Stimulated activated CD8-positive, alpha-beta memory T cell treated with anti-CD3 and anti-CD28 coated beads, Interleukin-4, amount 100 ng/mL, for 48 hours (primary cell): ENCODE measurements at regions not wholly inside any gene's neighbourhood (a gene's known extent, or its start where the extent isn't known, plus 50 kb on each side); places are given as distances from the start of the nearest gene placed in this dataset.
"Not testable (repeated sequence)": the region's sequence is repeated elsewhere in the genome, so short reads cannot be mapped to it uniquely, and the experiment has no call there.

ENCODE experiments used
- DNase-seq: peaks from one replicate; pipeline ENCODE4 v3.0.0-alpha.2; 2020

DNA sequence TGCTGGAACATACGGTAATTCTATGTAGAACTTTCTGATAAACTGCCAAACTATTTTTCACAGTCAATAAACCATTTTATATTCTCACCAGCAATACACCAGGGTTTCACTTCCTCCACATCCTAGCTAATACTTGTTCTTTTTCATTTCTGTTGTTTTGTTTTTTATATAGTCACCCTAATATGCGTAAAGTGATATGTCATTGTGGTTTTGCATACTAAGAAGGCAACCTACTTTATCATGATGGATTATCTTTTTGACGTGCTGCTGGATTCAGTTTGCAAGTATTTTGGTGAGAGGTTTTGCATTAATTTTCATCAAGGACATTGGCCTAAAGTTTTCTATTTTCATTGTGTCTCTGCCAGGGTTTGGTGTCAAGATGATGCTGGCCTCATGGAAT lies 1384.1 kb downstream of the UQCRFS1 start:
- DNase-seq: no peak

DNA sequence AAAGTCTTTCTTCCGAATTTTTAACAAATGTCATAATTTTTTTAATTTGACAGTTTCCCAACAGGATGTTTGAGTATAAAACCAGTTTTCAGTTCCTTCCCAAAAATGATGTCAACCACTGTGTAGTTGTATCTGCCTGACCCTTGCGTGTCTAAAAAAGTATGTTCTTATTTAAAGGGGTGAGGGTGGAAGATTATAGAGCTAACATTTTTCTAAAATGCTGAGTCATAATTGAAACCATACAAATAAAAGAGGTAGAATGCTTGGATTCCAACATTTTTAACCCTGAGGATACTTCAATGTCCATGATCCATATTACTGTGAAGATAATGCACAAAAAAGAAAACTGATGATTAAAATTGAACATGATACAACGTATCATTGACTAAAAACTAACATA lies 1388.8 kb downstream of the UQCRFS1 start:
- DNase-seq: no peak

DNA sequence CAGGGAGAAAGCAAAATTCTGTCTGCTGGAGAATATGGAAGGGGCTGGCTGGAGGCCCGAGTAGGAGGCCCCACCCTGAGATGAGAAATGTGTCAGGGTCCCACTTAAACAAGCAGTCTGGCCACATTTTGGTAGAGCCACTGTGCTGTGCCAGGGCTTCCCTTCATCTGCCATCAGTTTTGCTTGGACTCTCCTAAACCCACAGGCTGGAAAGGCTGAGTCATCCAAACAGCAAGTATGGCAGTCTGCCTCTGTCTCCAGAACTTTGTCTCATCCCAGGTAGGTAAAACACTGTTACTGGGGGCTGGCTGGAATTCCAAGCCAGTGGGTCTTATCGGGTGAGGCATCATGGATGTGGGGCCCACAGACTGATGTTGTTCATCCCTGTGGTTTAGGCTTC lies 1390.6 kb downstream of the UQCRFS1 start:
- DNase-seq: no peak

DNA sequence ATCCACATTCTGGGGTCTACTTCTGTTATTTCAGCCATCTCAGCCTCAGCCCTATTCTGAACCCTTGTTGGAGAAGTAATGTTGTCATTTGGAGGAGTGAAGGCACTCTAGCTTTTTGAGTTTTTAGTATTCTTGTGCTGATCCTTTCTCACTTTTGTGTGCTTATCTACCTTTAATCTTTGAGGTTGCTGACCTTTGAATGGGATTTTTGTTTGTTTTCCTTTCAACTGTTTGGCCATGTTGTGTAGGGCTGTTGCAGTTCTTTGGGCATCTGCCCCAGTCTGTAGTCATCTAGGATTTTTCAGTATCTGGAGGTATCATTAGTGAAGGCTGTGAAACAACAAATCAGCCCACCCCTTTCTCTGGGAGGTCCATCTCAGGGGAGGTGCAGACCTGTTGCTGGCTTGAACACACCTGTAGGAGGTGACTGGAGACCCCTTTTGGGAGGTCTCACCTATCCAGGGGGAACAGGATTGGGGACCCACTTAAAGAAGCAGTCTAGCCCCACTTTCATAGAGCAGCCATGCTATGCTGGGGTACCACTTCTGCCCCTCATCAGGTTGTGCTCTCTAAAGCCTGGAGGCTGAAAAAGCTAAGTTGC lies 1391.4 kb downstream of the UQCRFS1 start:
- no peak for DNase-seq

DNA sequence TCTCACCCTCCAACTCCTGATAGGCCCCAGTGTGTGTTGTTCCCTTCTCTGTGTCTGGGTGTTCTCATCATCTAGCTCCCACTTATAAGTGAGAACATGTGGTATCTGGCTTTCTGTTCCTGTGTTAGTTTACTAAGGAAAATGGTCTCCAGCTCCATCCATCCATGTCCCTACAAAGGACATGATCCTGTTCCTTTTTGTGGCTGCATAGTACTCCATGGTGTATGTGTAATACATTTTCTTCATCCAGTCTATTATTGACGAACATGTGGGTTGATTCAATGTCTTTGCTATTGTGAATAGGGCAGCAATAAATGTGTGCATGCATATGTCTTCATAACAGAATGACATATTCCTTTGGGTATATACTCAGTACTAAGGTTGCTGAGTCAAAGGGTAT lies 1397.0 kb downstream of the UQCRFS1 start:
- no peak for DNase-seq

DNA sequence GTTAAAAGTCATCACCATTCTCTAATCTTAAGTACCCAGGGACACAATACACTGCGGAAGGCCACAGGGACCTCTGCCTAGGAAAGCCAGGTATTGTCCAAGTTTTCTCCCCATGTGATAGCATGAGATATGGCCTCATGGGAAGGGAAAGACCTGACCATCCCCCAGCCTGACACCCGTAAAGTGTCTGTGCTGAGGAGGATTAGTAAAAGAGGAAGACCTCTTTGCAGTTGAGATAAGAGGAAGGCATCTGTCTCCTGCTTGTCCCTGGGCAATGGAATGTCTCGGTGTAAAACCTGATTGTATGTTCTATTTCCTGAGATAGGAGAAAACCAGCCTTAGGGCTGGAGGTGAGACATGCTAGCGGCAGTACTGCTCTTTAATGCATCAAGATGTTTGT lies 1398.1 kb downstream of the UQCRFS1 start:
- DNase-seq: not testable (repeated sequence)

DNA sequence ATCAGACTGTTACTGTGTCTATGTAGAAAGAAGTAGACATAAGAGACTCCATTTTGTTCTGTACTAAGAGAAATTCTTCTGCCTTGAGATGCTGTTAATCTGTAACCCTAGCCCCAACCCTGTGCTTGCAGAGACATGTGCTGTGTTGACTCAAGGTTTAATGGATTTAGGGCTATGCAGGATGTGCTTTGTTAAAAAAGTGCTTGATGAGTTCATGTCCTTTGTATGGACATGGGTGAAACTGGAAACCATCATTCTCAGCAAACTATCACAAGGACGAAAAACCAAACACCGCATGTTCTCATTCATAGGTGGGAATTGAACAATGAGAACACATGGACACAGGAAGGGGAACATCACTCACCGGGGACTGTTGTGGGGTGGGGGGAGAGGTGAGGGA lies 1398.7 kb downstream of the UQCRFS1 start:
- DNase-seq: not testable (repeated sequence)

DNA sequence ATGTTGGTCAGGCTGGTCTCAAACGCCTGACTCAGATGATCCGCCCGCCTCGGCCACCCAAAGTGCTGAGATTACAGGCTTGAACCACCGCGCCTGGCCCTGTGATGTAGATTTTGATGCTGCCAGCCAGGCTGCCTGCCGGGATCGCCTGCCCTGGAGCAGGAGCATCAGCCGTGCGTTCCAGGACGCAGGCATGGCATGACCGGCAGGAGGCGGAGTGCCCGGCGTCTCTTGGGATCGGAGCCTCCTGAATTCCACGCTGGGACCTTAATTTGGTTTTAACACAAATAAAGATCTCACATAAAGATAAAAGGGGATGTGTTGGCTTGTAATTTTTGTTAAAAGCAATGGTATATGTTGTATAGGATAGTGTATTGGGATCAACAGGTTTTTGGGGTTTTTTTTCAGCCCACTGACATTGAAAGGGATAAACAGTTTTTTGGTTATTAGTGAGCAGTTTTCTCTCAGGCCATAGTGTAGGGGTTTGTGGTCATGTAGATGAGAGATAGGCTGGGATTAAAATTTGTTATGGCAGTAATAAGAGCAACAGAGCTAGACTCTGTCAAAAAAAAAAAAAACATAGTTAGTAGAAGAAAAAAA lies 1406.4 kb downstream of the UQCRFS1 start:
- DNase-seq: no peak

DNA sequence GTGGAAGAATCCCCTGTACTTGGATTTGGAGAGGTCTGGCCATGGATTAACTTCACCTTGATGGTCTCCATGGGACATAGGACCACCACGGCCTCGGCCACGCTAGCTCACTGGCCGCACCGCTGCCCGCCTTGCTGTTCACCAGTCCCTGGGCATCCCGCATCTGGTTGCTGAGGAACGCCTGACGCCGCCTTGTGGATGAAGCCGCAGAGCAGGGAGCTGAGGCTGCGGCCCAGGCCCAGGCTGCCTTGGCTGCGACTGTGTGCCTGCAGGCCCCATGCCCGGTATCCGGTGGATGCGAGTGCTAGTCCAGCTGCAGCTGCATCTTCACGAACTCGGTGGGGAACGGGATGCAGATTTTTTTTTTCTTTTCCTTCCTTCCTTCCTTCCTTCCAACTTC lies 1407.1 kb downstream of the UQCRFS1 start:
- no peak for DNase-seq

DNA sequence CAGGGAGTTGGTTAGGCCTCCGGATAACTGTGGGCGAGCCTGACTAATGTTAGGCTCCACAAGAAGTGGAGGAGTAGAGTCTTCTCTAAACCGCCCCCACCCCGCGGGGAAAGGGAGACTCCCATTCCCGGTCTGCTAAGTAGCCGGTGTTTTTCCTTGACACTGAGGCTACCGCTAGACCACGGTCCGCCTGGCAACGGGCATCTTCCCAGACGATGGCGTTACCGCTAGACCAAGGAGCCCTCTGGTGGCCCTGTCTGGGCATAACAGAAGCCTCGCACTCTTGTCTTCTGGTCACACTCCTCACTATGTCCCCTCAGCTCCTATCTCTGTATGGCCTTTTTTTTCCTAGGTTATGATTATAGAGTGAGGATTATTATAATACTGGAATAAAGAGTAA lies 1410.7 kb downstream of the UQCRFS1 start:
- DNase-seq: not testable (repeated sequence)

DNA sequence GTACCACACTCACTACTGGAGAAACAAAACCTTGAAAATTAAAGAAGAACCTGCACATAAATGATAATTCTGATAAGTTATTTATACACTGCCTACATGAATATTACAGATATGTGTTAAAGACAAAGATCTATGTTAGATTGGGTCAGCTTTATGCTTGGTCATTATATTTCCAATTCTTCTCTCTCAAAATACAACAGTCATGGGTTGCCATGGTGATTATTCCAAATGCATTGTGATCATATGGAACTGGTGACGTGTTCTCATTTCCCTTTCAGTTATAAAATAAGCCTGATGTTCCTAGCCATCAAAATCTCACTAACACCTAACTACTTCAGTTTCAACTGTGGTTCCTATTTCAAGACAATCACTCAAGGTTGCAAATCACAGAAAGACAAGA lies 1416.4 kb downstream of the UQCRFS1 start:
- DNase-seq: no peak

DNA sequence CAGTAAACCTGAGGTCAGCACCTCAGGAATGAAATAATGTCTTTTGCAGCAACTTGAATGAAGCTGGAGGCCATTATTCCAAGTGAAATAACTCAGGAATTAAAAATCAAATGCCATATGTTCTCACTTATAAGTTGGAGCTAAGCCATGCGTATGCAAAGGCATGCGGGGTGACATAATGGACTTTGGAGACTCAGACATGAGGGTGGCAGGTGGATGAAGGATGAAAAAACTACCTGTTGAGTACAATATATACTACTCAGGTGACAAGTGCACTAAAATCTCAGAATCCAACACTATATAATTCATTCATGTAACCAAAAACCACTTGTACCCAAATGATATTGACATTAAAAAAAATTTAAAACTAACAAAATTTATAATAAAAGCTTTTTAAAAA lies 1416.9 kb downstream of the UQCRFS1 start:
- no peak for DNase-seq

DNA sequence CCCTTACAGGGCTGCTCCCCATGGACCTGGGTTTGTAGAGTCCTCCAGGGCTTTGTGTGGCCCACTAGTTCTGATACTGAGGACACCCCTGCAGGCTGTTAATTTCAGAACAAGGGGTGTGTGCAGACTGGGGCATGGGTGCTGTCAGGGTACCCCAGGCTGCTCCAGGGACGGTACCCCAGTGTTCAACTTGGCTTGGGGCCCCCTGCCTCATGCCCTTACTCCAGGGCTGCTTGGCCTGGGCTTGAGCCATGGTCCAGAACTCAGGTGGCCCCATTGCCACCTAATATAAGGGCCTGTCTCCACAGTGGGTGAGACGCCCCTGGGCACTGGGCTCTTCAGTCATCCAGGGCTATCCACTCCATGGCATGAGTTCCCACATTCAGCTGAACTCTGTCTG lies 1417.6 kb downstream of the UQCRFS1 start:
- DNase-seq: no peak

DNA sequence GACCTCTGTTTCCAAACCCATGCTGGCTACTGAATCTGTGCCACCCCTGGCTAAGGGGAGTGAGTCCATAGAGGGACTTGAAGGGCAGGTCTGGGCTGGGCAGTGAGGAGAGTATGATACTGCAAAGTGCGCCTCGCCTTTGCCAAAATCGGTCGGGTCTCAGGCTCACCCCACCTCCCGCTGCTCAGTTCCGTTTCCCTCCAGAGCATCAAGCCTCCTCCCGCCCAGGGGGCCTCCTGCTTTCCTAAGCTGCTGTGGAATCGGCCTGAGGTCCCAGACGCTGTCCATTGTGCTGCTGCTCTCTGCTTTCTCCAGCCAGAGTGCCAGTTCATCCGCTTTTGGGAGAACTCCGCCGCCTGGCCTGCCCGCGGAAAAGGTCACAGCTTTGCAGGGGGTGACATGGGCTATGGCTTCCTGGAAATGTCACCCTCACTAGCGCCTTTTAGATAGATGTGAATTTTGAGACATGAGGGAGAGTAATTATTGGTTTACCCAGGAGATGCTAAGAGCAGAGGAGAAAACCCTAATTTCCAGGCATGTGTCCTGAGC lies 1418.4 kb downstream of the UQCRFS1 start:
- DNase-seq: no peak

DNA sequence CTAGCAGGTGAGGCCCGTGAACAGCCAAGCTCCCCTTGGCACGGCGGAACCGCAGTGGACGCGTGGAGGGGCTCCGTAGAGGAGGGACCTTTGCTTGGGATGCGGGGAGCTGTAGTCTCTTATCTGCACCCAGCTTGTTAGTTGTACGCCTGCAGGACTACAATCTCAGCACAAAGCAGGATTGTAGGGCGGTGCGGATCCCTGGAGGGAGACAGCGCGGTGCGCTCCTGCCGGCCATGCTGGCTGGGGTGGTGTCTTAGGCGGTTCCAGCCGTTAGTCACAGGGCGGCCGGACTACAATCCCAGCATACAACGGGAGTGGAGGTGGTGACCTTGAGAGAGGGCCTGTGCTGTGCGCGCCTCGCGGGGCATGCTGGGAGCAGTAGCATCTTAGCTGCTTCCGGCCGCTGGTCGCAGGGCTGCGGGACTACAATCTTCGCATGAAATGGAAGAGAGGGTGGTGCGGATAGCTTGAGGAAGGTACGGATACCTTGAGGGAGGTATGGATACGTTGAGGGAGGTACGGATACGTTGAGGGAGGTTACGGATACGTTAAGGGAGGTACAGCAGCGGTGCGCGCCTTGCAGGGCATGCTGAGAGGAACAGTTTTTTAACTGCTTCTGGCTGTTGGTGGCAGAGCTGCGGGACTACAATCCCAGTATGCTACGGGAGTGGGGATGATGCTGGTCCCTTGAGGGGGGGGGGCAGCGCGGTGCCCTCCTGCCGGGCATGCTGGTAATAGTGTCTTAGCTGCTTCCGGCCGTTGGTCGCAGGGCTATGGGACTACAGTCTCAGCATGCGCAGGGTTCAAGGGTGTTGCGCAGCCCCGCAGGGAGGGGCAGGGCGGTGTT lies 1419.1 kb downstream of the UQCRFS1 start:
- DNase-seq: peak; percentile 91

DNA sequence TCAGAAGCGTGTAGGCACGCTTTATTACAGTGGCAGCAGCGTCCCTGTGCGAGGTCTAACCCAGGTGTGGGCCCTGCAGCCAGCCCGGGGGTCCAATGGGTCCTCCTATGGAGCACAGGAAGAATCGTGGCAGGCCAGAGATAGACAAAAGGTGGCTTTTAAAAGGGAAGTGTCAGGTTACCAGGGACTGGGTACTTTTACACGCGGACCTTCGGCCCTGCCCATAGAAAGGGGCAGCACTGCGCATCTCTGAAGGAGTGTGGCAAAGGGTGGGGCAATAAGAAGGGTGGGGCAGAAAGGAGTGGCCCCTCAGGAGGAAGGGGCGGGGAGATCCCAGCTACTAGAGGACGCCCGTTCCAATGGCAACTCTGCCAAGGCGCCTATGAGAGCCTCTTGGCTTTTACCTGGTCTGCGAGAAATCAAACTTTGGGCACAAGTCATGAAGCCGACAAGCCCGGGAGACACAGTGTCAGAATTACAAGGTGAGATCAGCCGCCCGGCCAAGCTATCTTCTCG lies 1419.8 kb downstream of the UQCRFS1 start:
- peak; percentile 79 for DNase-seq

DNA sequence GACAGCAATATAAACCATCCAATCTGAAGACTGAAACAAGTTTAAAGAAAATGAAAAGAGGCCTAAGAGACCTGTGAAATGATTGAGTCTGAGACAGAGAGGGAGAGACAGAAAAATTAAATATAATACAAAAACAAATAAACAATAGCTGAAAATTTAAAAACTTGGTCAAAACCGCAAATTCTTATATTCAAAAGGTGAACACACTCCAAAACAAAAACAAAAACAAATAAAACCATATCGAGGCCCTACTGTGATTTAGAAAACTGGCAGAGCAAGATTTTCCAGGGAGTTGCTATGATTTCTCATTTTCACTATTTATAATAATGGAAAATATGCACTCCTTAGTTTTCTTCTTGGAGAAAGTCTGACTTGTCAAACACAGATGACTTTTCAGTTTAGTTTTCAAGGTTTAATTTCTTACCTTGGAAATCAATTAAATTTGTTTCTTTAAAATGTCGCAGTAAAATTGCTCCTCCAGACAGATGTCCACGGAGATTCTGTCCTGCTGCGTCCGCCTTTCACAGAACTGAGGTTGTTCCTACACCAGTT lies 1420.3 kb downstream of the UQCRFS1 start:
- no peak for DNase-seq

DNA sequence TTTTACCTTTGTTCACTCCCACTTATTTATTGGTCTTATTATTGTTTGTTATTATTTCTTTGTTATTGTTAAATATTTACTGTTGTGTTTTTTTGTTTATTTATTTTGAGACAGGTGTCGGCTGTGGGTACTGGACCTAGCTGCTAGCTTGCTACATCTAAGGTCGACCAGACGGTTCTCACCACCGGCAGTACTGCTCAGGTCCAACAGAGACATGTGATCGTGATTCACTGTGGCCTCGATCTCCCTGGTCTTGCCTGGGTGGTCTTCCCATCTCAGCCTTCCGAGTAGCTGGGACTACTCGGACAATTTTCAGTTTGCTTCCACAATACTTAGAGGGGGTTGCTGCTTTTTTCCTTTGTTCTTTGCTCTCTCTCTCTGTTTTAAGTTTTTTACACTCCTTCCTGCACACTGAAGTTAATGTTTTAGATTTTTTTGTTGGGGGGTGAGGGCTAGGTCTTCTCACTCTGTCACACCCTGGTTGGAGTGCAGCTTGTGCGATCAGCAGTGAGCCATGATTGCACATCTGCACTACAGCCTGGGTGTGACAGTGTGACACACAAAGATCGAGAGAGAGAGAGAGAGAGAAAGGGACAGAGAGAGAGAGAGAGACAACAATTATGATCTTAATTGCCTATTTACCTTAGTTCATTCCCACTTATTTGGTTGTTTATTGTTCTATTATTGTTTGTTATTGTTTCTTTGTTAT lies 1432.4 kb downstream of the UQCRFS1 start:
- no peak for DNase-seq

DNA sequence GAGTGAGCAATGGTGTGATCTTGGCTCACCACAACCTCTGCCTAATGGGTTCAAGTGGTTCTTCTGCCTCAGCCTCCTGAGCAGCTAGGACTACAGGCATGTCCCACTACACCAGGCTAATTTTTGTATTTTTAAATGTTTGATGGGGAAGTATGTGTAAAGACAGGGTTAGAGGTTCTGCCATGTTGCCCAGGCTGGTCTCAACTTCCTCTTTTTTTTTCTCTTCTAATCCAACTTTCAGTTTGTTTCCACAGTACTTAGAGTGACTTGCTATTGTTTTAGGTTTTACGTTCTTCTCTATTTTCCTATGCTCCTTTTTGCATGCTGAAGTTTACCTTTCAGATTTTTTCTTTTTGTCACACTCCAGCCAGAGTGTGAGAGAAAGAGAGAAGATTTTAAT lies 1433.0 kb downstream of the UQCRFS1 start:
- no peak for DNase-seq

DNA sequence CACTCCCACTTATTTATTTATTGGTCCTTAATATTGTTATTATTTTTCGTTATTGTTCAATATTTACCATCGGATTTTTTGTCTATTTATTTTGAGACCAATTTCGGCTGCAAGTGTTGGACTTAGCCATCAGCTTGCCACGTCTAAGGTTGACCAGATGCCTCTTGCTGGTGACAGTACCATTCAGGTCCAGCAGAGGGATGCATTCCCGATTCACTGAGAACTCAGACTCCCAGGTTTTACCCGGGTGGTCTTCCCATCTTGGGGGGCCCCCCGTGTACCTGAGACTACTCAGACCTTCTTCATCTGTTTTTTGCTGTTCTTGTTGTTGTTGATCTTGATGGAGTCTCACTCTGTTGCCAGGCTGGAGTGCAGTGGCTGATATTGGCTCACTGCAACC lies 1435.2 kb downstream of the UQCRFS1 start:
- DNase-seq: no peak

DNA sequence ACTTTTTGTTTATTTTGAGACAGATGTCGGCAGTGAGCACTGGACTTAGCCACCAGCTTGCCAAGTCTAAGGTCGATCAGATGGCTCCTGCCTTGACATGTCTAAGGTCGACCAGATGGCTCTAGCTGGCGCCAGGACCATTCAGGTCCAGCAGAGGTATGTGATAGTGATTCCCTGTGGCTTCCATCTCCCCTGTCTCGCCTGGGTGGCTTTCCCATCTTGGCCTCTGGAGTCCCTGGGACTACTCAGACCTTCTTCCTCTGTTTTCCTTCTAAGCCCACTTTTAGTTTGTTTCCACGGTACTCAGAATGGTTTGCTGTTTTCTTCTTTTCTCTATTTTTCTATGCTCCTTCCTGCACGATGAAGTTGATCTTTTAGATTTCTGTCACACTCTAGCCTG lies 1435.7 kb downstream of the UQCRFS1 start:
- DNase-seq: no peak

DNA sequence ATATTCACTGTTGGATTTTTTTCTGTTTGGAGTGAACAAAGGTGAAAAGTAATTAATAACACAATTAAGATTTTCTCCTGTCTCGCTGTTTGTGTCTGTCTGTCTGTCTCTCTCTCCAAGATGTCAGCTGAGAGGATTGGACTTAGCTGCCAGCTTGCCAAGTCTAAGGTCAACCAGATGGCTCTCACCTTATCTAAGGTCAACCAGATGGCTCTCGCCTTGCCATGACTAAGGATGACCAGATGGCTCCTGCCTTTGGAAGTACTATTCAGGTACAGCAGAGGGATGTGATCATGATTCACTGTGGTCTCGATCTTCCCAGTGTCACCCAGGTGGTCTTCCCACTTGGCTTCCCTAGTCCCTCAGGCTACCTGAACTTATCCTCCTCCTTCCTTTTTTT lies 1436.4 kb downstream of the UQCRFS1 start:
- DNase-seq: no peak

DNA sequence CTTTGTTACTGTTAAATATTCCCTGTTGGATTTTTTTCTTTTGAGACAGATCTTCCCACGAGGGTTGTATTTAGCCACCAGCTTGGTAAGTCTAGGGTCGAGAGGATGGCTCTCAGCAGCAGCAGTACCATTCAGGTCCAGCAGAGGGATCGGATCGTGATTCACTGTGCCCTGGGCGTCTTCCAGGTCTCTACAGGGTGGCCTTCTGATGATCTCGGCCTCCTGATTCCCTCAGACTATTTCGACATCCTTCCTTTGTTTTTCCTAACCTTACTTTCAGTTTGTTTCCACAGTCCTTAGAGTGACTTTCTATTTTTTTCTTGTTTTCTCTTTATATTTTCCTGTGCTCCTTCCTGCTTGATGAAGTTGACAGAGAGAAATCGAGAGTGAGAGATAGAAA lies 1436.9 kb downstream of the UQCRFS1 start:
- peak; percentile 28 for DNase-seq
